ENCODE measurements at regions not wholly inside any gene's neighbourhood (a gene's known extent, or its start where the extent isn't known, plus 50 kb on each side); places are given as distances from the start of the nearest gene placed in this dataset.

- no peak for TF ChIP-seq CTCF (IDR thresholded peaks at IDR 0.05)
- no peak for TF ChIP-seq EP300 (IDR thresholded peaks at IDR 0.05)
- TF ChIP-seq POLR2A (IDR thresholded peaks at IDR 0.05), result no peak
These were observed 150.8 kb downstream of the CYB561 start for GRCh38 chr17:63295288-63295687.
